AG09319 (cell line): ENCODE measurements at regions not wholly inside any gene's neighbourhood (a gene's known extent, or its start where the extent isn't known, plus 50 kb on each side); places are given as distances from the start of the nearest gene placed in this dataset.

Experiments used
- DNase-seq: peaks from one replicate; pipeline ENCODE4 v3.0.0-alpha.2; 2010; ENCODE audit warnings: low read depth; ENCODE audit errors: extremely low read depth
- CTCF ChIP-seq: IDR thresholded peaks from 2 replicates; pipeline ENCODE4 v1.5.1; 2011; ENCODE audit warnings: low read depth, mild to moderate bottlenecking, inconsistent platforms, low read length, moderate library complexity

GRCh38 chr3:17801131-17801530 lies 58.7 kb upstream of the TBC1D5 start:
- no peak for DNase-seq
- TF ChIP-seq CTCF, result no peak

- no peak for DNase-seq
- TF ChIP-seq CTCF, result no peak
These were observed 57.8 kb upstream of the TBC1D5 start for GRCh38 chr3:17800232-17800631.

GRCh38 chr3:17799312-17799711 lies 56.9 kb upstream of the TBC1D5 start:
- TF ChIP-seq CTCF, result no peak
- no peak for DNase-seq

- TF ChIP-seq CTCF, result no peak
- DNase-seq, result no peak
These were observed 55.6 kb upstream of the TBC1D5 start for GRCh38 chr3:17798000-17798399.

- DNase-seq, result no peak
- no peak for TF ChIP-seq CTCF
These were observed 53.3 kb upstream of the TBC1D5 start for GRCh38 chr3:17795711-17796110.

- TF ChIP-seq CTCF, result no peak
- DNase-seq, result no peak
These were observed 52.8 kb upstream of the TBC1D5 start for GRCh38 chr3:17795280-17795679.

GRCh38 chr3:17793542-17794195 lies 51.2 kb upstream of the TBC1D5 start:
- no peak for DNase-seq
- no peak for TF ChIP-seq CTCF
